Mesodermal cell (in vitro differentiated cells): ENCODE measurements at regions not wholly inside any gene's neighbourhood (a gene's known extent, or its start where the extent isn't known, plus 50 kb on each side); places are given as distances from the start of the nearest gene placed in this dataset.

Source experiments
- H3K27ac ChIP-seq: 2 replicates; pipeline ENCODE4 v1.7.0; 2013; ENCODE audit warnings: mild to moderate bottlenecking, low read depth, low read length, moderate library complexity; ENCODE audit not compliant: severe bottlenecking
- H3K36me3 ChIP-seq: 2 replicates; pipeline ENCODE4 v1.7.1; 2013; ENCODE audit warnings: mild to moderate bottlenecking, low read length, moderate library complexity; ENCODE audit not compliant: control insufficient read depth, insufficient read depth
- H3K4me1 ChIP-seq: one replicate; pipeline ENCODE4 v1.7.1; 2013; ENCODE audit warnings: mild to moderate bottlenecking, low read length; ENCODE audit not compliant: insufficient read depth, control insufficient read depth, poor library complexity, severe bottlenecking
- H3K4me3 ChIP-seq: 2 replicates; pipeline ENCODE4 v1.7.0; 2013; ENCODE audit warnings: low read length, control low read depth, mild to moderate bottlenecking; ENCODE audit not compliant: insufficient read depth, poor library complexity, severe bottlenecking; ENCODE audit errors: extremely low read depth
- H3K9me3 ChIP-seq: 2 replicates; pipeline ENCODE4 v1.7.1; 2013; ENCODE audit warnings: mild to moderate bottlenecking, low read length, moderate library complexity; ENCODE audit not compliant: control insufficient read depth
- WGBS, 2 experiments: methylation state at CpG; one replicate each; pipeline ENCODE4 v1.1.5; 2013; ENCODE audit warnings: missing lambda C conversion rate in 2 of 2; ENCODE audit not compliant: insufficient coverage in 2 of 2; 5-methylcytosine and 5-hydroxymethylcytosine counted together

- H3K4me3 ChIP-seq = no peak overlapping the region
- H3K4me1 ChIP-seq = peaks cover 3% of the 10 kb centered on the region
- H3K36me3 ChIP-seq = no peaks in the 10 kb centered on the region
- H3K27ac ChIP-seq = no peak overlapping the region
- WGBS, 2 experiments = 80 to 89% methylated on average over 1 to 3 of the region's 5 CpGs
- H3K9me3 ChIP-seq = no peaks in the 10 kb centered on the region
Measured at GRCh38 chr2:16085073-16085472, 144.7 kb downstream of the MYCN start.

GRCh38 chr2:16084274-16084673 lies 143.9 kb downstream of the MYCN start:
- Histone ChIP-seq H3K4me1 (peaks cover 3% of the 10 kb centered on the region), H3K9me3 (no peaks in the 10 kb centered on the region), H3K36me3 (no peaks in the 10 kb centered on the region), H3K27ac (no peak overlapping the region), H3K4me3 (no peak overlapping the region)
- whole genome bisulfite sequencing, 2 experiments = 49 to 64% methylated on average over 7 of the region's 8 CpGs

GRCh38 chr2:16082276-16082675 lies 141.9 kb downstream of the MYCN start:
- 100% methylated on average over 1 of the region's 1 CpG for WGBS, 2 experiments
- no peaks in the 10 kb centered on the region for H3K9me3 ChIP-seq
- peaks cover 3% of the 10 kb centered on the region for H3K4me1 ChIP-seq
- no peak overlapping the region for H3K4me3 ChIP-seq
- no peak overlapping the region for H3K27ac ChIP-seq
- no peaks in the 10 kb centered on the region for H3K36me3 ChIP-seq

GRCh38 chr2:16081316-16082200 lies 141.2 kb downstream of the MYCN start:
- WGBS, 2 experiments = 70 to 86% methylated on average over 4 of the region's 7 CpGs
- peaks cover 3% of the 10 kb centered on the region for H3K4me1 ChIP-seq
- no peaks in the 10 kb centered on the region for H3K36me3 ChIP-seq
- no peak overlapping the region for H3K4me3 ChIP-seq
- H3K27ac ChIP-seq = no peak overlapping the region
- H3K9me3 ChIP-seq = no peaks in the 10 kb centered on the region

- Histone ChIP-seq H3K36me3 (no peaks in the 10 kb centered on the region), H3K9me3 (no peaks in the 10 kb centered on the region), H3K4me1 (peaks cover 3% of the 10 kb centered on the region), H3K4me3 (no peak overlapping the region), H3K27ac (no peak overlapping the region)
- WGBS, 2 experiments = no CpG with 5 or more reads among the region's 1 CpG
Measured at GRCh38 chr2:16080516-16080915, 140.2 kb downstream of the MYCN start.

GRCh38 chr2:16080071-16080470 lies 139.7 kb downstream of the MYCN start:
- Histone ChIP-seq H3K36me3 (no peaks in the 10 kb centered on the region), H3K4me3 (no peak overlapping the region), H3K4me1 (peaks cover 3% of the 10 kb centered on the region), H3K9me3 (no peaks in the 10 kb centered on the region), H3K27ac (no peak overlapping the region)
- WGBS, 2 experiments = 100% methylated on average over 1 of the region's 4 CpGs

- WGBS, 2 experiments = 90 to 100% methylated on average over 1 to 2 of the region's 2 CpGs
- Histone ChIP-seq H3K36me3 (no peaks in the 10 kb centered on the region), H3K9me3 (no peaks in the 10 kb centered on the region), H3K27ac (no peak overlapping the region), H3K4me1 (peaks cover 3% of the 10 kb centered on the region), H3K4me3 (no peak overlapping the region)
Measured at GRCh38 chr2:16079637-16080036, 139.3 kb downstream of the MYCN start.

GRCh38 chr2:16077601-16078000 lies 137.3 kb downstream of the MYCN start:
- WGBS, 2 experiments = 88 to 90% methylated on average over 2 of the region's 3 CpGs
- H3K36me3 ChIP-seq = no peaks in the 10 kb centered on the region
- no peaks in the 10 kb centered on the region for H3K4me1 ChIP-seq
- H3K9me3 ChIP-seq = no peaks in the 10 kb centered on the region
- H3K27ac ChIP-seq = no peak overlapping the region
- no peak overlapping the region for H3K4me3 ChIP-seq

- Histone ChIP-seq H3K9me3 (no peaks in the 10 kb centered on the region), H3K27ac (no peak overlapping the region), H3K36me3 (no peaks in the 10 kb centered on the region), H3K4me1 (no peaks in the 10 kb centered on the region), H3K4me3 (no peak overlapping the region)
- WGBS, 2 experiments = 90 to 95% methylated on average over 2 to 5 of the region's 5 CpGs
Measured at GRCh38 chr2:16076911-16077310, 136.6 kb downstream of the MYCN start.

- H3K36me3 ChIP-seq = no peaks in the 10 kb centered on the region
- peaks cover 5% of the 10 kb centered on the region for H3K4me1 ChIP-seq
- no peaks in the 10 kb centered on the region for H3K9me3 ChIP-seq
- H3K27ac ChIP-seq = no peak overlapping the region
- 60% methylated on average over 3 of the region's 9 CpGs; no CpG with 5 or more reads in 1 of the 2 experiments for WGBS, 2 experiments
- no peak overlapping the region for H3K4me3 ChIP-seq
Measured at GRCh38 chr2:16075045-16076012, 135.0 kb downstream of the MYCN start.
